Liver (tissue), 3 donors: ENCODE measurements at regions not wholly inside any gene's neighbourhood (a gene's known extent, or its start where the extent isn't known, plus 50 kb on each side); places are given as distances from the start of the nearest gene placed in this dataset.

Source experiments
- EGR1 ChIP-seq, 2 donors: IDR thresholded peaks; 2 replicates each; pipeline ENCODE4 v1.6.1; 2016 to 2018; ENCODE audit warnings: antibody characterized with exemption in 2 of 2, low read depth in 2 of 2
- MAX ChIP-seq: IDR thresholded peaks from 2 replicates; pipeline ENCODE4 v1.6.1; 2016; ENCODE audit warnings: antibody characterized with exemption
- RAD21 ChIP-seq, 2 donors: IDR thresholded peaks; 2 replicates each; pipeline ENCODE4 v1.6.1; 2016; ENCODE audit warnings: antibody characterized with exemption in 2 of 2, mild to moderate bottlenecking in 2 of 2
- TAF1 ChIP-seq: conservative IDR thresholded peaks from 2 replicates; pipeline ENCODE4 v1.6.1; 2016; ENCODE audit warnings: antibody characterized with exemption, mild to moderate bottlenecking
- ZBTB33 ChIP-seq: IDR thresholded peaks from 2 replicates; pipeline ENCODE4 v1.6.1; 2016; ENCODE audit warnings: antibody characterized with exemption
- TF ChIP-seq, protein P1 (sequence below): fragments of 150-350 bp; IDR thresholded peaks from 2 replicates; pipeline ENCODE4 v1.5.1; 2017; ENCODE audit warnings: improper control_type of control experiment, low read depth, low read length; ENCODE audit not compliant: missing input control
- TF ChIP-seq, protein P2 (sequence below): IDR thresholded peaks from 2 replicates; pipeline ENCODE4 v1.6.1; 2016; ENCODE audit warnings: antibody characterized with exemption, mild to moderate bottlenecking
- donor health status: healthy.
- donor health status: healthy.

DNA sequence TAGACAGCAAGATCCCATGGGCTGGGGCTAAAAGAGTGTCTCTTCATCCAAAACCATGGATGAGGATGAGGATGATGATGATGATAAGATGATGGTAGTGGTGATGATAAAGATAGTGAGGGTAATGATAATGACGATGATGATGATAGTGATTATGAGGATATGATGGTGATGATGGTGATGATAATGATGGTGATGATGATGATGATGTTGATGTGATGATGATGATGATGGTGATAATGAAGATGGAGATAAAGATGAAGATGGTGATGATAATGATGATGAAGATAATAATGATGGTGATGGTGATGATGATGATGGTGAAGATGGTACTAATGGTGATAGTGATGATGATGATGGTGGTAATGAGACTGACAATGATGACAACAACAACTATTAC lies 299.5 kb downstream of the NPIPA8 start:
- TF ChIP-seq EGR1 (IDR thresholded peaks at IDR 0.05; ENCODE audit: low read depth in 2 of 2) (no peak), RAD21 (IDR thresholded peaks at IDR 0.05) (no peak), ZBTB33 (no peak), TAF1 (no peak), MAX (no peak)
- TF ChIP-seq, protein P1, sequence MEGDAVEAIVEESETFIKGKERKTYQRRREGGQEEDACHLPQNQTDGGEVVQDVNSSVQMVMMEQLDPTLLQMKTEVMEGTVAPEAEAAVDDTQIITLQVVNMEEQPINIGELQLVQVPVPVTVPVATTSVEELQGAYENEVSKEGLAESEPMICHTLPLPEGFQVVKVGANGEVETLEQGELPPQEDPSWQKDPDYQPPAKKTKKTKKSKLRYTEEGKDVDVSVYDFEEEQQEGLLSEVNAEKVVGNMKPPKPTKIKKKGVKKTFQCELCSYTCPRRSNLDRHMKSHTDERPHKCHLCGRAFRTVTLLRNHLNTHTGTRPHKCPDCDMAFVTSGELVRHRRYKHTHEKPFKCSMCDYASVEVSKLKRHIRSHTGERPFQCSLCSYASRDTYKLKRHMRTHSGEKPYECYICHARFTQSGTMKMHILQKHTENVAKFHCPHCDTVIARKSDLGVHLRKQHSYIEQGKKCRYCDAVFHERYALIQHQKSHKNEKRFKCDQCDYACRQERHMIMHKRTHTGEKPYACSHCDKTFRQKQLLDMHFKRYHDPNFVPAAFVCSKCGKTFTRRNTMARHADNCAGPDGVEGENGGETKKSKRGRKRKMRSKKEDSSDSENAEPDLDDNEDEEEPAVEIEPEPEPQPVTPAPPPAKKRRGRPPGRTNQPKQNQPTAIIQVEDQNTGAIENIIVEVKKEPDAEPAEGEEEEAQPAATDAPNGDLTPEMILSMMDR = no peak
- TF ChIP-seq, protein P2, sequence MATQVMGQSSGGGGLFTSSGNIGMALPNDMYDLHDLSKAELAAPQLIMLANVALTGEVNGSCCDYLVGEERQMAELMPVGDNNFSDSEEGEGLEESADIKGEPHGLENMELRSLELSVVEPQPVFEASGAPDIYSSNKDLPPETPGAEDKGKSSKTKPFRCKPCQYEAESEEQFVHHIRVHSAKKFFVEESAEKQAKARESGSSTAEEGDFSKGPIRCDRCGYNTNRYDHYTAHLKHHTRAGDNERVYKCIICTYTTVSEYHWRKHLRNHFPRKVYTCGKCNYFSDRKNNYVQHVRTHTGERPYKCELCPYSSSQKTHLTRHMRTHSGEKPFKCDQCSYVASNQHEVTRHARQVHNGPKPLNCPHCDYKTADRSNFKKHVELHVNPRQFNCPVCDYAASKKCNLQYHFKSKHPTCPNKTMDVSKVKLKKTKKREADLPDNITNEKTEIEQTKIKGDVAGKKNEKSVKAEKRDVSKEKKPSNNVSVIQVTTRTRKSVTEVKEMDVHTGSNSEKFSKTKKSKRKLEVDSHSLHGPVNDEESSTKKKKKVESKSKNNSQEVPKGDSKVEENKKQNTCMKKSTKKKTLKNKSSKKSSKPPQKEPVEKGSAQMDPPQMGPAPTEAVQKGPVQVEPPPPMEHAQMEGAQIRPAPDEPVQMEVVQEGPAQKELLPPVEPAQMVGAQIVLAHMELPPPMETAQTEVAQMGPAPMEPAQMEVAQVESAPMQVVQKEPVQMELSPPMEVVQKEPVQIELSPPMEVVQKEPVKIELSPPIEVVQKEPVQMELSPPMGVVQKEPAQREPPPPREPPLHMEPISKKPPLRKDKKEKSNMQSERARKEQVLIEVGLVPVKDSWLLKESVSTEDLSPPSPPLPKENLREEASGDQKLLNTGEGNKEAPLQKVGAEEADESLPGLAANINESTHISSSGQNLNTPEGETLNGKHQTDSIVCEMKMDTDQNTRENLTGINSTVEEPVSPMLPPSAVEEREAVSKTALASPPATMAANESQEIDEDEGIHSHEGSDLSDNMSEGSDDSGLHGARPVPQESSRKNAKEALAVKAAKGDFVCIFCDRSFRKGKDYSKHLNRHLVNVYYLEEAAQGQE = no peak
